ENCODE measurements at regions not wholly inside any gene's neighbourhood (a gene's known extent, or its start where the extent isn't known, plus 50 kb on each side); places are given as distances from the start of the nearest gene placed in this dataset.

- Histone ChIP-seq H3K23ac (ENCODE audit: insufficient read length) (no peak overlapping the region), H2BK5ac (ENCODE audit: low read depth, low read length) (no peak overlapping the region), H4K91ac (replicated peaks; ENCODE audit: insufficient read length, low read length) (no peak overlapping the region), H2AFZ (ENCODE audit: low read length) (no peak overlapping the region), H2BK12ac (ENCODE audit: low read depth, low read length) (no peak overlapping the region), H3K79me1 (ENCODE audit: low read depth, low read length) (no peaks in the 10 kb centered on the region), H4K20me1 (replicated peaks in 1 of 2; ENCODE audit: control insufficient read depth in 1 of 2, insufficient read depth in 2 of 2, low read length in 2 of 2) (no peaks in the 10 kb centered on the region), H3K4me1 (replicated peaks in 1 of 4; ENCODE audit: control insufficient read depth in 3 of 4, insufficient read depth in 4 of 4, low read length in 3 of 4) (no peaks in the 10 kb centered on the region), H3K79me2 (ENCODE audit: control insufficient read depth in 1 of 2, insufficient read depth in 2 of 2, low read length in 2 of 2) (no peaks in the 10 kb centered on the region), H3K4ac (replicated peaks; ENCODE audit: insufficient read length, low read depth, low read length) (no peak overlapping the region), H4K5ac (ENCODE audit: insufficient read length, low read depth, low read length) (no peak overlapping the region), H3K27me3 (replicated peaks in 1 of 4; ENCODE audit: control insufficient read depth in 3 of 4, extremely low read depth in 1 of 4, insufficient read depth in 3 of 4, low read length in 3 of 4) (no peaks in the 10 kb centered on the region), H3K56ac (replicated peaks; ENCODE audit: insufficient read length, low read depth, low read length) (no peak overlapping the region), H2BK120ac (replicated peaks; ENCODE audit: low read depth, low read length) (no peak overlapping the region), H3K27ac (ENCODE audit: low read depth, low read length) (no peak overlapping the region), H4K8ac (ENCODE audit: extremely low read depth, insufficient read depth, low read length) (no peak overlapping the region), H3K9me3 (ENCODE audit: insufficient read depth in 2 of 2, low read depth in 1 of 2, low read length in 1 of 2) (peaks cover 0 to 4% of the 10 kb centered on the region in 2 experiments; a peak in 1 of 4 replicates), H2BK15ac (ENCODE audit: low read length) (no peak overlapping the region), H3K36me3 (ENCODE audit: control insufficient read depth in 2 of 4, insufficient read depth in 4 of 4, low read length in 3 of 4) (no peaks in the 10 kb centered on the region), H3K4me3 (ENCODE audit: extremely low read depth in 1 of 4, insufficient read depth in 2 of 4, low read depth in 3 of 4, low read length in 4 of 4) (no peak overlapping the region), H3K9ac (replicated peaks in 1 of 4; ENCODE audit: extremely low read depth in 1 of 4, low read depth in 3 of 4, low read length in 3 of 4) (no peak overlapping the region), H3K14ac (ENCODE audit: insufficient read length) (no peak overlapping the region), H3K18ac (ENCODE audit: extremely low read depth, low read length) (no peak overlapping the region), H2BK20ac (ENCODE audit: low read length) (no peak overlapping the region), H3K23me2 (ENCODE audit: low read depth, low read length) (no peaks in the 10 kb centered on the region), H2AK5ac (ENCODE audit: low read depth, low read length) (no peak overlapping the region), H3K4me2 (ENCODE audit: insufficient read depth in 1 of 2, low read depth in 2 of 2, low read length in 2 of 2) (no peak overlapping the region)
- ChIA-PET CTCF (ENCODE audit: partially characterized antibody) (interaction anchor here (1.3 to 2.3 kb wide), 2 partner anchors 13 to 40 kb away, joined by 3 to 9 read pairs; no protein-coding TSS in a partner anchor), POLR2A (ENCODE audit: partially characterized antibody) (no interaction called here)
- FAIRE-seq (no peak), DNase-seq (ENCODE audit: low read depth in 1 of 2, low spot score in 2 of 2) (no peak)
- whole genome bisulfite sequencing, 2 experiments (ENCODE audit: extremely low coverage in 1 of 2, insufficient coverage in 1 of 2, insufficient read length in 1 of 2, insufficient replicate concordance in 2 of 2, low coverage in 1 of 2, low lambda C conversion rate in 2 of 2, missing lambda C conversion rate in 1 of 2): 89% methylated on average over 1 of the region's 1 CpG; no CpG with 5 or more reads in 1 of the 2 experiments
- TF ChIP-seq BACH1 (IDR thresholded peaks at IDR 0.05; ENCODE audit: low read length) (no peak), YY1 (IDR thresholded peaks at IDR 0.05; ENCODE audit: low read depth, low read length) (no peak), RXRA (IDR thresholded peaks at IDR 0.05; ENCODE audit: insufficient read depth, low read depth, low read length) (no peak), CBX5 (IDR thresholded peaks at IDR 0.05; ENCODE audit: low read depth, low read length) (no peak), SUZ12 (IDR thresholded peaks at IDR 0.05; ENCODE audit: low read length) (no peak), CREB1 (IDR thresholded peaks at IDR 0.05) (no peak), EGR1 (IDR thresholded peaks at IDR 0.05; ENCODE audit: borderline replicate concordance, low read depth, low read length) (no peak), CEBPB (IDR thresholded peaks at IDR 0.05; ENCODE audit: low read depth, low read length) (no peak)
Measured at GRCh38 chr9:79220666-79221065, 351.1 kb upstream of the TLE4 start.
